ENCODE measurements at regions not wholly inside any gene's neighbourhood (a gene's known extent, or its start where the extent isn't known, plus 50 kb on each side); places are given as distances from the start of the nearest gene placed in this dataset.

- H3K36me3 ChIP-seq (ENCODE audit: control insufficient read depth, insufficient read depth, low read length): no peaks in the 10 kb centered on the region
- H3K27me3 ChIP-seq (ENCODE audit: control insufficient read depth, insufficient read depth, low read length): no peaks in the 10 kb centered on the region
- TF ChIP-seq, protein P1, sequence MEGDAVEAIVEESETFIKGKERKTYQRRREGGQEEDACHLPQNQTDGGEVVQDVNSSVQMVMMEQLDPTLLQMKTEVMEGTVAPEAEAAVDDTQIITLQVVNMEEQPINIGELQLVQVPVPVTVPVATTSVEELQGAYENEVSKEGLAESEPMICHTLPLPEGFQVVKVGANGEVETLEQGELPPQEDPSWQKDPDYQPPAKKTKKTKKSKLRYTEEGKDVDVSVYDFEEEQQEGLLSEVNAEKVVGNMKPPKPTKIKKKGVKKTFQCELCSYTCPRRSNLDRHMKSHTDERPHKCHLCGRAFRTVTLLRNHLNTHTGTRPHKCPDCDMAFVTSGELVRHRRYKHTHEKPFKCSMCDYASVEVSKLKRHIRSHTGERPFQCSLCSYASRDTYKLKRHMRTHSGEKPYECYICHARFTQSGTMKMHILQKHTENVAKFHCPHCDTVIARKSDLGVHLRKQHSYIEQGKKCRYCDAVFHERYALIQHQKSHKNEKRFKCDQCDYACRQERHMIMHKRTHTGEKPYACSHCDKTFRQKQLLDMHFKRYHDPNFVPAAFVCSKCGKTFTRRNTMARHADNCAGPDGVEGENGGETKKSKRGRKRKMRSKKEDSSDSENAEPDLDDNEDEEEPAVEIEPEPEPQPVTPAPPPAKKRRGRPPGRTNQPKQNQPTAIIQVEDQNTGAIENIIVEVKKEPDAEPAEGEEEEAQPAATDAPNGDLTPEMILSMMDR (IDR thresholded peaks at IDR 0.05; ENCODE audit: insufficient read depth, low read length, severe bottlenecking): no peak
- no peak overlapping the region for H3K4me3 ChIP-seq (ENCODE audit: low read depth, low read length)
- FAIRE-seq (no peak), DNase-seq (ENCODE audit: low read depth) (no peak)
Measured at GRCh38 chr13:79725841-79726240, 244.9 kb downstream of the NDFIP2 start.

DNA sequence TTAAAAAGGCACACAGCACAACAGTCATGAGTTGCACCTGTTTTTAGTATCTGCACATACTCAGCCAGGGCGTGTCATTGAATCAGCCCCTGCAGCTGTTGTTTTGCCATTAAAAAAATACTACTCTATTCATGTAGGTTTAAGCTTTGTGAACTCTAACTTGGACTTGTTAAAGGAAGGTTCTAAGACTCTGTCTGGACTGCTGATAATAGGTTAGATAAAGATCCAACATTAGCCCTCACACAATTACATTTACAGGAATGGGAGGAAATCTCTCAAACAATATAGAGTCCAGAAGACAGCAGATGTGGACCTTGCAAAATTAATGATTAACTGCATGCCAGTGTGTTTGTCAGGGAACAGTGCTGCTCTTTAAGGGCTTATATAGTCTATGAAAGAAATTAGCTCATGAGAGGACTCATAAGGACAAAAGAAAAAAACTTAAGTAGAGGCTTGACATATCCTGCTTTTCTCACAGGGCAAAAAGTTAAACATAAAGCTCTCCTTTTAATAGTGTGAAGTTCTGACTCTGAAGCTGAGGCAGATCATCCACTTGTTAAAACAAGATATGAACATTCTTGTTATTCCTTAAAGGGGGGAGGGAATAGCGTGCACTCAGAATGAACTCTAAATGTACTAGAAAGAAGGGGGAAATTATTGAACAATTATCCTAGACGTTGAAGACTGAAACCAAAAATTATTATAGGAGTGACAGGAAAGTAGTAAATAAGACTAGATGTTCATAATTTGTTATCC lies 243.6 kb downstream of the NDFIP2 start:
- H3K27me3 ChIP-seq (ENCODE audit: control insufficient read depth, insufficient read depth, low read length): no peaks in the 10 kb centered on the region
- H3K36me3 ChIP-seq (ENCODE audit: control insufficient read depth, insufficient read depth, low read length): no peaks in the 10 kb centered on the region
- FAIRE-seq (no peak), DNase-seq (ENCODE audit: low read depth) (no peak)
- TF ChIP-seq, protein P1 (IDR thresholded peaks at IDR 0.05; ENCODE audit: insufficient read depth, low read length, severe bottlenecking): no peak
- H3K4me3 ChIP-seq (ENCODE audit: low read depth, low read length): no peak overlapping the region

DNA sequence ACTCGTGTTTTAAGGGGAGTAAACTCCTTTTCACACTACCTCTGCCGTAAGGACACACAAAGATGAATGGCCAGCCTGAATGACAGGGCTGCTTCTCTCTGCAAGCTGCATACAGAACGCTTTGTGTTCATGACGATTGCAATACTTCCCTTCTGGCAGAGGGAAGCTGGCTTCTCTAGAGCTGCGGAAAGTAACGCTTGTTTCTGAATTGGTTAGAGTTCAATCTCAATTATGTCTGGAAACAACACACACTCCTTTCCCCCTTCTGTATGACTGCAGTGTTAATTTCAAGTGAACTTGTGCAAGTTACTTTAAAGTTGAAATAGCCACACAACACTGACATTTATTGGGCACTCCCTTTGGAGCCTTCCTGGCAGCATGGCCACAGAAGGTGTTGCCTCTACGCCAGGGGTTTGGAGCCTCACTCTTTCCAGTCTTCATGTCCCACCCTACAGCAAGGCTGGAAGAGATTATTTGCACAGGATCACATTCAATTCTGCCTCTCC lies 242.6 kb downstream of the NDFIP2 start:
- Histone ChIP-seq H3K27me3 (ENCODE audit: control insufficient read depth, insufficient read depth, low read length) (no peaks in the 10 kb centered on the region), H3K4me3 (ENCODE audit: low read depth, low read length) (no peak overlapping the region), H3K36me3 (ENCODE audit: control insufficient read depth, insufficient read depth, low read length) (no peaks in the 10 kb centered on the region)
- TF ChIP-seq, protein P1 (IDR thresholded peaks at IDR 0.05; ENCODE audit: insufficient read depth, low read length, severe bottlenecking): no peak
- no peak for DNase-seq (ENCODE audit: low read depth)
- FAIRE-seq: no peak

GRCh38 chr13:79722885-79723445 lies 242.0 kb downstream of the NDFIP2 start:
- Histone ChIP-seq H3K27me3 (ENCODE audit: control insufficient read depth, insufficient read depth, low read length) (no peaks in the 10 kb centered on the region), H3K4me3 (ENCODE audit: low read depth, low read length) (no peak overlapping the region), H3K36me3 (ENCODE audit: control insufficient read depth, insufficient read depth, low read length) (no peaks in the 10 kb centered on the region)
- DNase-seq (ENCODE audit: low read depth) (no peak), FAIRE-seq (no peak)
- TF ChIP-seq, protein P1 (IDR thresholded peaks at IDR 0.05; ENCODE audit: insufficient read depth, low read length, severe bottlenecking): no peak

- H3K27me3 ChIP-seq (ENCODE audit: control insufficient read depth, insufficient read depth, low read length): no peaks in the 10 kb centered on the region
- DNase-seq (ENCODE audit: low read depth) (no peak), FAIRE-seq (no peak)
- TF ChIP-seq, protein P1 (IDR thresholded peaks at IDR 0.05; ENCODE audit: insufficient read depth, low read length, severe bottlenecking): no peak
- no peak overlapping the region for H3K4me3 ChIP-seq (ENCODE audit: low read depth, low read length)
- H3K36me3 ChIP-seq (ENCODE audit: control insufficient read depth, insufficient read depth, low read length): no peaks in the 10 kb centered on the region
Measured at GRCh38 chr13:79716191-79716590, 235.2 kb downstream of the NDFIP2 start.

Data from bronchial epithelial cell (primary cell).